ENCODE measurements at regions not wholly inside any gene's neighbourhood (a gene's known extent, or its start where the extent isn't known, plus 50 kb on each side); places are given as distances from the start of the nearest gene placed in this dataset.
"Not testable (repeated sequence)": the region's sequence is repeated elsewhere in the genome, so short reads cannot be mapped to it uniquely, and the experiment has no call there.

- DNase-seq: not testable (repeated sequence)
Measured at GRCh38 chr16:21487956-21488355, 111.4 kb upstream of the METTL9 start.

GRCh38 chr16:21499046-21499445 is 100.3 kb upstream of the METTL9 start:
- not testable (repeated sequence) for DNase-seq

GRCh38 chr16:21501223-21501868 is 98.0 kb upstream of the METTL9 start:
- DNase-seq: peak; percentile 70 to 88 (median 82)

GRCh38 chr16:21501869-21502667 is 97.3 kb upstream of the METTL9 start:
- peak; percentile 93 to 98 (median 96) for DNase-seq

GRCh38 chr16:21503574-21503920 is 95.8 kb upstream of the METTL9 start:
- DNase-seq: not testable (repeated sequence)

- not testable (repeated sequence) for DNase-seq
Measured at GRCh38 chr16:21503941-21504832, 95.2 kb upstream of the METTL9 start.

- peak in 1 of 4 experiments; percentile 2 for DNase-seq
Measured at GRCh38 chr16:21505751-21506520, 93.4 kb upstream of the METTL9 start.

GRCh38 chr16:21506857-21507456 is 92.4 kb upstream of the METTL9 start:
- peak; percentile 45 to 61 (median 53) for DNase-seq

GRCh38 chr16:21507631-21508305 is 91.6 kb upstream of the METTL9 start:
- peak in 1 of 4 experiments; percentile 2 for DNase-seq

- DNase-seq: not testable (repeated sequence)
Measured at GRCh38 chr16:21508661-21509436, 90.5 kb upstream of the METTL9 start.

- not testable (repeated sequence) for DNase-seq
Measured at GRCh38 chr16:21509437-21510086, 89.8 kb upstream of the METTL9 start.

GRCh38 chr16:21510869-21511255 is 88.5 kb upstream of the METTL9 start:
- DNase-seq: not testable (repeated sequence)

- not testable (repeated sequence) for DNase-seq
Measured at GRCh38 chr16:21511315-21512210, 87.8 kb upstream of the METTL9 start.

- DNase-seq: peak in 1 of 4 experiments; percentile 19
Measured at GRCh38 chr16:21512280-21513192, 86.8 kb upstream of the METTL9 start.

- DNase-seq: not testable (repeated sequence)
Measured at GRCh38 chr16:21513337-21513741, 86.0 kb upstream of the METTL9 start.

- not testable (repeated sequence) for DNase-seq
Measured at GRCh38 chr16:21513812-21514473, 85.4 kb upstream of the METTL9 start.

GRCh38 chr16:21514474-21514840 is 84.9 kb upstream of the METTL9 start:
- not testable (repeated sequence) for DNase-seq

Data from suppressor macrophage (primary cell).